ENCODE measurements at regions not wholly inside any gene's neighbourhood (a gene's known extent, or its start where the extent isn't known, plus 50 kb on each side); places are given as distances from the start of the nearest gene placed in this dataset.
"Not testable (repeated sequence)": the region's sequence is repeated elsewhere in the genome, so short reads cannot be mapped to it uniquely, and the experiment has no call there.

GRCh38 chr19:31821346-31821745, 472.1 kb upstream of the TSHZ3 start:
- DNase-seq: no peak

- DNase-seq: no peak
These were observed 476.2 kb upstream of the TSHZ3 start for GRCh38 chr19:31825134-31826094.

DNA sequence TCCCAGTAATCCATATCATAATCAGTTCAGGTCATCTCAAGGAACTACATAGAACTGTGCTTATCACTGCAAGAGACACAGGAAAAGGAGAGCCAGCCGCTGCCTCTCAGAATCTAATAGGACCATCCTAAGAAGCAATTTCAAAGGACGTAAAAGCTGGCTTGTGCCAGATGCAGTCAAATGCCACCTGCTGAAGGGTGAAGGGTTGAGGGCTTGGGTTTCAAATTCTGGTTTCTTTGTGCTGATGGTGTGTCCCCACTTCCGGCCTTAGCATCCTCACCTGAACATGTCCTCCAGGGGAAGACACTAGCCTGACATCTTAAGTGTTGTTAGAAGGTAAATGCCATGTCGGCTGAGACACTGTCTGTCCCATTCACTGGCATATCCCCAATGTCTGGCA, 477.1 kb upstream of the TSHZ3 start:
- DNase-seq: no peak

DNA sequence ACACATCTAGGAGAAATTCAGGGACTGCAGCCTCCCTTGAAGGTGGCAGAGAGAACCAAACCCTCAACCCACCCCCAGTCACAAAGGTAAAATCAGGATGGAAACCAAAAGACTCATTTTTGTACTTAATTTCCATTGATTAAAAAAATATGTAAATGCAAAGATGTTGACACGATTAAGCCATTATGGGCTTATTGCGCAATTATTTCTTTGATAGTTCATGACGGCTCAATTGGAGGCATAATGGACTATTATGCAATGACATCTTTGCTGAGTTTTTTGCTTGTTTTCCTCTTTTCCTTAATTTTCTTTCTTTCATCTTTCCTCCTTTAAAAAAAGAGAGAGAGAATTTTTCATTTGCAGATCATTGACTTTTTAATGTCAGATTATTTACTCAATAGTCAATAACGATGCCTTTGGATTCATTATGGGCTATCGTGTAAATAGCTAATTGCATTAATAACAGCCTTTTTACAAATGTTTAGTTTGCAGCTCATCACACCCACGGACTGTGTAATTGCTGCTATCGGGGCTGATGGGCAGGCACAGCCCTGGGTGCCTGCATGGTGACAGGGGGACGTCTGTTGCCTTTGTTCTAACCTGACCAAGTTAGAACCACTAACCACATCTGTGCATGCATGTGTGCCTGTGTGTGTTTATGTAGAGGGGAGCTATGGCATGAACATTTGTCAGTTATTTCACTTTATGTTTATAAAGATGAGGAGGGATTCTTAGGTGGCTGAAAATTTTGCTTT, 482.4 kb upstream of the TSHZ3 start:
- no peak for DNase-seq

DNA sequence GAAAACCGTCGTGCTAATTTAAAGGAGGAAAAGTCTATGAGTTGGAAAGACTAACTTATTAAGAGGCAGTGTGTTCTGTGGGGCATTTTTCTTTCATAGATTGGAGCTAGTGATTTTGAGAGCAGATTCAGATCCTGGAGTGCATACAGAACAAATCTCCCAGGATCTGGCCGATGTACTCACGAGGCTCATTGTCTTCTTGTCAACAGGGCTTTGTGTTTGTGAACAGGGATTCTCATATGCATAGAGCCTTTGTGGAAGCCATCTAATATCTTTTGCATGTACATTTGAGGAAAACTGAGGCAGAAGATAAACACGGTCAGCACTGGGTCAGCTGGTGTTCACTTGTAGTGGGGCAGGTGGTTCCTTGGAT, 482.9 kb upstream of the TSHZ3 start:
- DNase-seq: no peak

- no peak for DNase-seq
These were observed 484.8 kb upstream of the TSHZ3 start for GRCh38 chr19:31834070-31834469.

DNA sequence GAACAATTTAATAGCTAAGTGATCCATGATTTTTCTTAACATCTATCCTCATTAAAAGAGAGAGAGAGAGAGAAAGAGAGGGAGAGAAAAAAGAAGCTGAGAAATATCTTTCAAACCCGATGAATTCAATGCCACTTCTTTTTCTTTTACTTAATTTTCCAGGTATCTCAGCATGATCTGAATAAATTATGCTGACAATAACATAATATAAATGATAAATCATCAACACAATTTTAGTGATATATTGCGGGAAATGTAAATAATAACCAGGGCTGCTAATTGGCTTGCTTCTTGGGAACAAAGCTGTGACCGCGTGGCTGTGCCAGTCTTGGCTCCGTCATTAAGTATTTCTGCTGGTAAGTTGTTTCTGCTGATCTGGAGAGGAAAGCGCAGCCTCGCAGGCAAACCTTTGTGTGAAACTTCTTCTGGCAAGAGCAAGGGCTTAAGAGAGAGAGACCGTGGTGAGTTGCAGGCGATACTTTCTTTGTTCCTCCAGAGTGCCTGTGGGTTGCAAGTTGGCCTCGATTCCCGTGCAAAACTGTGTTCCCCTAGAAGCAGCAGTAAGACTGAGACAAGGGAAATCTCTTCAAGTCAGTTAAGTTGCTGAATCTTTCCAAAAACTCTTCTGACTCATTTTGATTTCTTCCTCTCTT, 489.1 kb upstream of the TSHZ3 start:
- DNase-seq: no peak

GRCh38 chr19:31840371-31840770, 491.1 kb upstream of the TSHZ3 start:
- no peak for DNase-seq

DNA sequence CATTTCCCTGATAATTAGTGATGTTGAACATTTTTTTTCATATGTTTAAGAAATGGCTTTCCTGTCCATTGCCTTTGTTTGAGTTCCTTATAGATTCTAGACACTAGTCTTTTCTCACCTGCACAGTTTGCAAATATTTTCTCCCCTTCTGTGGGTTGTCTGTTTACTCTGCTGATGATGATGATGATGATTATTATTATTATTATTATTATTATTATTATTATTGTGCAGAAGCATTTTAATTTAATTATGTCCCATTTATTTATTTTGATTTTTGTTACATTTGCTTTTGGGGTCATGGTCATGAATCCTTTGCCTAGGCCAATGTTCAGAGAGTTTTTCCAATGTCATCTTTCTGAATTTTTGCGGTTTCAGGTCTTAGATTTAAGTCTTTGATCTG, 492.5 kb upstream of the TSHZ3 start:
- DNase-seq: no peak

- DNase-seq: no peak
These were observed 482.3 kb upstream of the ZNF507 start for GRCh38 chr19:31863122-31863521.

DNA sequence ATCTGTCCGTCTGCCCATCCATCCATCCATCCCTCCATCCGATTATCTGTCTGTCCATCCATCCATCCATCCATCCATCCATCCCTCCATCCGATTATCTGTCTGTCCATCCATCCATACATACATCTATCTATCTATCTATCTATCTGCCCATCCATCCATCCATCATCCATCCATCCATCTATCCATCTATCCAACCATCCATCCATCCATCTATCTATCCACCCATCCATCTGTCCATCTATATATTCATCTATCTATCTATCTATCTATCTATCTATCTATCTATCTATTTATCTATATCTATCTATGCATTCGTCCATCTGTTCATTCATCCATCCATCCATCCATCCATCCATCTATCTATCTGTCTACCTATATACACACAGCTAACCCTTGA, 471.1 kb upstream of the ZNF507 start:
- no peak for DNase-seq

DNA sequence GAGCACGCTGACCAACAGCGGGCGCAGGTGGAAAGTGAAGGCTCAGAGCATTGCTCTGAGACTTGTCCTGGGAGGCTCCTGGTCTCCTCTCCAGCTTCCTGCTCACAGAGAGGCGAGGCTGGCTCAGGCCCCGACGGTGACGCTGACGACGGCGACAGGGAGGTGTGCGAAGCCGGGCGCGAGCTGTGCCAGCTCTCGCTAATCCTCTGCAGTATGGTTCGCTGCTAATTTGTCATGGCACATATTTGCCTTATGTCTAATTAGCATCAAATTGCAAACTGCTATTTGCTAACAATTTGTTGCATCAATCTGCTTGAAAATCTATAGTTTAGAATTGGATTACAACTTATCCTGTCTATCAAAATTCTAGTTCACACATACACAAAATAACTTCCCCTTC, 469.8 kb upstream of the ZNF507 start:
- no peak for DNase-seq

- no peak for DNase-seq
These were observed 465.1 kb upstream of the ZNF507 start for GRCh38 chr19:31880283-31880682.

DNA sequence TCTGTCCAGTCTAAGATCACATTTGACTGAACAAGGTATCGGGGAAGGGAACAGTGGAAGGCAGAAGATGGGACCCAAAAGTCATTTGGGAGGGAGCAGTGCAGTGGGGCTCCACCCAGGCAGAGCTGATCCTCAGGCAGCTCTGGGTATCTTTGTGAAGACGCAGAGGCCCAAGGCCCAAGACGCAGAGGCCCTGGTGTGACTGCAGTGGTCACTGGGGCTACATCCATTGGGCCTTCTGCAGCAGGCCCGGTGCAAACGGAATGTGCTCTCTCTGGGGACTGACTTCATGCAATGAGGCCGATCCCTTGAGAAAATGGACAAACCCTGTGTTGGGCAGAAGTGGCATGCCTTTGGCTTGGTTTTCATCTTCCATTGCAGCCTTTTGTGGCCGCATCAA, 463.4 kb upstream of the ZNF507 start:
- DNase-seq: no peak

DNA sequence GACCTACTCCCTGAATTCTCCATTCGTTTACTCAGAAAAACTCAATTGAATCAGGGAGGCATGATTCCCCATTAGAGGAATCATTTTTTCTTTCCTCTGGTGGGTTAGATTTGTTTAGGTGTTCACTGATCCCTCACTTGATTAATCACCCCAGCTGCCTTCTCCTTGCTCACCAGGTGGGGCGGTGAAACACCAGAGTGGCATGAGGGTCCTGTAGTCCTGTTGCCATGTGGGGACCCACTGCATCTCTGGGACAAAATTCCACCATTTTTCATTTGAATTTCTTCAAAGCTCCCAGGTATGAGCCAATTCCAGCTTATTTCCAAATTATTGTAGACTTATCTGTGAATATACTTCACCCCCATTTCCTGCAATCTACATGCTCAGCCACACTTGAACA, 462.7 kb upstream of the ZNF507 start:
- no peak for DNase-seq

GRCh38 chr19:31883296-31883990, 462.0 kb upstream of the ZNF507 start:
- DNase-seq: no peak

DNA sequence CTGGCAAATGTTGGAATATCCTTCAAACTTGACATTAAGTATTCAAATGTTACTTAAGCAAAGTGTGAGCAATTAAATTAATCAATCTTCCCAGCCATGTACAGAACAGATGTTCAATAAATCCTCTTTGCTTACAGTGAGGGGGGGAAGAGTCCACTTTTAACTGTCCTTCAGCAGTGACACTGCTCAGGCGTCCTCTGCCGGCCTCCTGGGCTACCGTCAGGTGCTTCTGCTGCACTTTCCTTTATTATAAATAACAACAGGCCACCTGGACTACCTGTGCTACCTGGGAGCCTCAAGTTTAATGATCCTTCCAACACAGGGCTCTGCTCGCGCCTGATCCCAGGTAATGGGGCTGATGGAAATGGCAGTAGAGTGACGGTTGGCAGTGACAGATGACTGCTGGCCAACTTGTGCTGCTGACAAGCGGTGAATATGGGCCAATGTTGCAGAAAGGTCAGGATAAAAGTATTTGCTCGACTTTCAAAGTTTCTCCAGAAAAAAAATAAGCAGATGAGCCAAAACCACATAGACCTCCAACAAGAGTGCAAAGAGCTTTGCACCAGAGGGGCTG, 460.0 kb upstream of the ZNF507 start:
- DNase-seq: no peak

- no peak for DNase-seq
These were observed 455.2 kb upstream of the ZNF507 start for GRCh38 chr19:31890230-31890629.

DNA sequence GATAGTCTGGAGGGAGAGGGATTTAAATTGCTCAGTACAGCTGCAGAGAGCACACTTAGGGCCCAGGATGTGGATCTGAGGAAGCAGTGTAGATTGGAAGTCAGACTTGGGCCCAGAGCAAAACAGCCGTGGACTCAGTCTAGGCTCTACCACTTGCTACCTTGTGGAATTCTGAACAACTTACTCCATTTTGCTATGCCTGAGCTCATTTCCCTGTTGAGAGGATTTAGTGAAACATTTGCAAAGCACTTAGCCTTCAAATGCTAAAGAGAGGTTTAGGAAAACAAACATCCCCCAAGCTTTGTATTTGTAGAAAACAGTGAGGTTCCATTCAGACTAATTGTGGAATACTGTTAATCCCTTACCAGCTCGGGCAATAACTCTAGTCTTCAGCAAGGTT, 453.4 kb upstream of the ZNF507 start:
- DNase-seq: no peak

- not testable (repeated sequence) for DNase-seq
These were observed 451.9 kb upstream of the ZNF507 start for GRCh38 chr19:31893491-31893890.

DNA sequence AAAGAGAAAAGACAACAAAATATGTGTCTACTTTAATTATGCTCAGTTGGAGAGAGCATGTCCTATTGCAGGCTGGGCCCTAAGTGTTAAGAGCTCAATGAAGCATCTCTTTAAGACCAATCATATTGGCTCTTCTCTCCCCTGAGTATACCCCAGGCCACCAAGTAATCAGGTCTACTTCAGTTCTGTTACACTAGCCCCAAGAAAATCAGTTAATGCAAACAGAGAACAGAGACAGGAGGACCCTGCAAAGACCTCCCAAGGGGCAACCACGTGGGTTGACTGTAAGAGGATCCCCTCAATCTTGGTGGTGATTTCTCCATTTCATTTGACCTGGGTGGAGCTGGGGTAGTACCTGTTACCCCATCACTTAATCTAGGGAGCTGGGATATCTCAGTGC, 451.0 kb upstream of the ZNF507 start:
- DNase-seq: no peak

DNA sequence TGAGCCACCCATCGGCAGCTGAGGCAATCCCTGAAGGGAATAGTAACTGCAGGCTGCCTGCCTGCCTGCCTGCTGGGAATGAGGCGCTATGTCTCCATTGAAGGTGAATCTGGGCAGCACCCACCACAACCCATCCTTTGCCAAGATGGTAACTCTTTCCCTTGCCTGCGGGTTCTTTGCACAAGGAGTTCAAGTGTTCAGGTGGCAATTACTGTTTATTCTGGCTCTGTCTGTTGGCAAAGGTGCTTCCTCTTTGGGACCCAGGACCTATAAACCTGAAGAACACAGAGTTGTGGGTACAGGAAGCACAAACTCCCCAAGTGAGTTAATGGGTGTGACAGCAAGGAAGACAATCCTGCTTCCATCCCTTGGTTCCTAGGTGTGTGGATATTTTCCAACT, 448.1 kb upstream of the ZNF507 start:
- no peak for DNase-seq

GRCh38 chr19:31900991-31901390, 444.4 kb upstream of the ZNF507 start:
- DNase-seq: no peak

Data from activated CD4-positive, alpha-beta T cell treated with anti-CD3 and anti-CD28 coated beads, Interleukin-2, amount 50 U/mL, for 1 hour (primary cell).